ENCODE measurements at regions not wholly inside any gene's neighbourhood (a gene's known extent, or its start where the extent isn't known, plus 50 kb on each side); places are given as distances from the start of the nearest gene placed in this dataset.

- no peak for DNase-seq (ENCODE audit: extremely low spot score, insufficient read length, low read depth)
Observed at GRCh38 chr9:7228726-7229125, 471.0 kb downstream of the KDM4C start.

GRCh38 chr9:7227951-7228350 lies 470.2 kb downstream of the KDM4C start:
- DNase-seq (ENCODE audit: extremely low spot score, insufficient read length, low read depth) (no peak), FAIRE-seq (no peak)

More at GRCh38 chr9:7228726-7229125, 471.0 kb downstream of the KDM4C start:
- no peak for FAIRE-seq

DNA sequence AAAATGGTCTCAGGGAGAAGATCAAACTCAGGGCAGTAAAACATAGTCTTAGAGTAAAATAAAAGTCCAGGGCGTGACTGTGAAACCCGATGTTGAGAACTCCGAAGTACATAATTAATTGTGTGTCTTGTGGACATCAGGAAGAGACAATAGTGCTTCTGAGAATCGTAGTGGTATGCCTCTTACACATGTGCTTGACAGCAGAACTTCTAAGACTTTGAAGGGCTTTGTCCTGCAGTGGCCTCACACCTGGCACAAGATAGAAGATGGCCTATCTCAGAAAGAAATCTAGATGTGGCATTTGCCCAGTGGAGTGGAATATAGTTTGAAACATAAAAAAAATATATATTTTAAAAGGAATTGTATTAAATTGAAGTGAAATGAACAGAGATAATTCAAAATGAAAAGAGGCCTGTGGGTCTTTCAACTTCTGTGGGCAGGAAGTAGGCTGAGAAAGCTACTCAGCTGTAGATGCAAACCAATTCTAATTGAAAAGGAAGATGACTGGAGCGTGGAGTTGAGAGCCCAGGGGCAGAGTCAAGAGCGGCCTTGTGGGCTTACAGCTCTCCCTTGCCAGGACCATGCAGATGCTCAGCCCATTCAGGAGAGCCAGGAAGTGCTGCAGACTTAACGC lies 468.4 kb downstream of the KDM4C start:
- FAIRE-seq (no peak), DNase-seq (ENCODE audit: extremely low spot score, insufficient read length, low read depth) (no peak)
